Thoracic aorta (tissue), 2 donors: ENCODE measurements at regions not wholly inside any gene's neighbourhood (a gene's known extent, or its start where the extent isn't known, plus 50 kb on each side); places are given as distances from the start of the nearest gene placed in this dataset.

Experiments used
- ATAC-seq: fragments of 150-250 bp; one replicate; pipeline ENCODE4 v1.8.0; 2017; ENCODE audit warnings: low read depth; ENCODE audit not compliant: insufficient number of reproducible peaks, low FRiP score
- DNase-seq: peaks from one replicate; pipeline ENCODE4 v3.0.0-alpha.2; 2020; ENCODE audit warnings: low spot score
- H3K27ac ChIP-seq, 2 donors: fragments of 200-600 bp; sonication (generic); 1 replicate in 1 of 2; 2 replicates in 1 of 2; pipeline ENCODE4 v1.5.1; 2016; ENCODE audit warnings: mild to moderate bottlenecking in 2 of 2, moderate library complexity in 2 of 2
- H3K27me3 ChIP-seq: fragments of 200-600 bp; sonication (generic); replicated peaks from 2 replicates; pipeline ENCODE4 v1.6.0; 2016; ENCODE audit warnings: mild to moderate bottlenecking; ENCODE audit not compliant: insufficient read depth
- H3K36me3 ChIP-seq: fragments of 200-600 bp; sonication (generic); one replicate; pipeline ENCODE4 v1.5.1; 2016
- H3K4me1 ChIP-seq, 2 donors: fragments of 200-600 bp; sonication (generic); 1 replicate in 1 of 2; 2 replicates in 1 of 2; pipeline versions ENCODE4 v1.5.1 to v1.6.0; 2016; ENCODE audit warnings: low read depth in 2 of 2, mild to moderate bottlenecking in 1 of 2; ENCODE audit not compliant: control insufficient read depth in 1 of 2
- H3K4me3 ChIP-seq: fragments of 200-600 bp; sonication (generic); 2 replicates; pipeline ENCODE4 v1.5.1; 2016; ENCODE audit warnings: mild to moderate bottlenecking
- H3K9me3 ChIP-seq: fragments of 200-600 bp; sonication (generic); 2 replicates; pipeline ENCODE4 v1.5.1; 2016
- CTCF ChIP-seq: fragments of 200-600 bp; sonication (generic); IDR thresholded peaks from one replicate; pipeline ENCODE4 v1.5.1; 2019; ENCODE audit warnings: antibody characterized with exemption

- no peak for ATAC-seq
- TF ChIP-seq CTCF, result no peak
- no peaks in the 10 kb centered on the region for H3K36me3 ChIP-seq
These were observed 954.7 kb upstream of the GHITM start for GRCh38 chr10:83184641-83185040.

GRCh38 chr10:83190614-83191013, 948.7 kb upstream of the GHITM start:
- Histone ChIP-seq H3K4me1 (no peaks in the 10 kb centered on the region), H3K27me3 (no peaks in the 10 kb centered on the region), H3K9me3 (no peaks in the 10 kb centered on the region), H3K27ac (no peak overlapping the region), H3K36me3 (no peaks in the 10 kb centered on the region), H3K4me3 (no peak overlapping the region)
- ATAC-seq (no peak), DNase-seq (no peak)
- no peak for TF ChIP-seq CTCF

More at GRCh38 chr10:83184641-83185040, 954.7 kb upstream of the GHITM start:
- H3K4me3 ChIP-seq, result no peak overlapping the region
- no peak overlapping the region for H3K27ac ChIP-seq
- no peaks in the 10 kb centered on the region for H3K27me3 ChIP-seq
- DNase-seq, result no peak
- H3K4me1 ChIP-seq, result no peaks in the 10 kb centered on the region
- H3K9me3 ChIP-seq, result no peaks in the 10 kb centered on the region

GRCh38 chr10:83193026-83193425, 946.3 kb upstream of the GHITM start:
- H3K9me3 ChIP-seq, result no peaks in the 10 kb centered on the region
- DNase-seq (no peak), ATAC-seq (no peak)
- no peak overlapping the region for H3K27ac ChIP-seq
- TF ChIP-seq CTCF, result no peak
- H3K4me1 ChIP-seq, result no peaks in the 10 kb centered on the region
- no peaks in the 10 kb centered on the region for H3K27me3 ChIP-seq
- no peak overlapping the region for H3K4me3 ChIP-seq
- H3K36me3 ChIP-seq, result no peaks in the 10 kb centered on the region

- no peaks in the 10 kb centered on the region for H3K27me3 ChIP-seq
- H3K4me1 ChIP-seq, result no peaks in the 10 kb centered on the region
- no peak for DNase-seq
- no peaks in the 10 kb centered on the region for H3K9me3 ChIP-seq
- no peak overlapping the region for H3K27ac ChIP-seq
- H3K36me3 ChIP-seq, result no peaks in the 10 kb centered on the region
- no peak for TF ChIP-seq CTCF
- no peak overlapping the region for H3K4me3 ChIP-seq
- ATAC-seq, result no peak
These were observed 944.3 kb upstream of the GHITM start for GRCh38 chr10:83195021-83195420.

- no peak for TF ChIP-seq CTCF
- no peak for DNase-seq
- H3K36me3 ChIP-seq, result no peaks in the 10 kb centered on the region
- ATAC-seq, result no peak
- H3K27me3 ChIP-seq, result no peaks in the 10 kb centered on the region
- H3K27ac ChIP-seq, result no peak overlapping the region
- no peaks in the 10 kb centered on the region for H3K4me1 ChIP-seq
- peaks cover 4% of the 10 kb centered on the region for H3K9me3 ChIP-seq
- no peak overlapping the region for H3K4me3 ChIP-seq
These were observed 939.9 kb upstream of the GHITM start for GRCh38 chr10:83199374-83199773.
